Right renal cortex interstitium (tissue), 3 donors: ENCODE measurements at regions not wholly inside any gene's neighbourhood (a gene's known extent, or its start where the extent isn't known, plus 50 kb on each side); places are given as distances from the start of the nearest gene placed in this dataset.

Experiments
- DNase-seq, 3 donors: peaks; one replicate each; pipeline ENCODE4 v3.0.0-alpha.2; 2013; ENCODE audit warnings: low read depth in 3 of 3, low spot score in 2 of 3

GRCh38 chr11:106398502-106399075 is 321.1 kb downstream of the AASDHPPT start:
- no peak for DNase-seq

- no peak for DNase-seq
Observed at GRCh38 chr11:106399076-106399511, 321.6 kb downstream of the AASDHPPT start.

GRCh38 chr11:106399624-106400023 is 322.2 kb downstream of the AASDHPPT start:
- no peak for DNase-seq

GRCh38 chr11:106400949-106401570 is 323.6 kb downstream of the AASDHPPT start:
- DNase-seq, result no peak

GRCh38 chr11:106403751-106404150 is 326.3 kb downstream of the AASDHPPT start:
- DNase-seq, result no peak

GRCh38 chr11:106409222-106409621 is 331.8 kb downstream of the AASDHPPT start:
- DNase-seq, result no peak

GRCh38 chr11:106409671-106410070 is 332.2 kb downstream of the AASDHPPT start:
- DNase-seq, result no peak

- no peak for DNase-seq
Observed at GRCh38 chr11:106410902-106411301, 333.4 kb downstream of the AASDHPPT start.

GRCh38 chr11:106413222-106413621 is 335.8 kb downstream of the AASDHPPT start:
- DNase-seq, result no peak

- no peak for DNase-seq
Observed at GRCh38 chr11:106415510-106415909, 338.0 kb downstream of the AASDHPPT start.

GRCh38 chr11:106418791-106419190 is 341.3 kb downstream of the AASDHPPT start:
- no peak for DNase-seq

- DNase-seq, result no peak
Observed at GRCh38 chr11:106420048-106420665, 342.7 kb downstream of the AASDHPPT start.

GRCh38 chr11:106420686-106421085 is 343.2 kb downstream of the AASDHPPT start:
- no peak for DNase-seq

GRCh38 chr11:106421676-106422292 is 344.3 kb downstream of the AASDHPPT start:
- DNase-seq, result no peak

- no peak for DNase-seq
Observed at GRCh38 chr11:106422583-106422982, 345.1 kb downstream of the AASDHPPT start.

- DNase-seq, result no peak
Observed at GRCh38 chr11:106424111-106424510, 346.6 kb downstream of the AASDHPPT start.

- DNase-seq, result no peak
Observed at GRCh38 chr11:106425819-106426218, 348.4 kb downstream of the AASDHPPT start.

- no peak for DNase-seq
Observed at GRCh38 chr11:106426696-106427095, 349.2 kb downstream of the AASDHPPT start.

GRCh38 chr11:106427736-106428135 is 350.3 kb downstream of the AASDHPPT start:
- no peak for DNase-seq

- no peak for DNase-seq
Observed at GRCh38 chr11:106442032-106442431, 364.6 kb downstream of the AASDHPPT start.

GRCh38 chr11:106446302-106446701 is 368.8 kb downstream of the AASDHPPT start:
- DNase-seq, result no peak

- no peak for DNase-seq
Observed at GRCh38 chr11:106446955-106447354, 369.5 kb downstream of the AASDHPPT start.
